Tibial nerve (tissue), 3 donors: ENCODE measurements at regions not wholly inside any gene's neighbourhood (a gene's known extent, or its start where the extent isn't known, plus 50 kb on each side); places are given as distances from the start of the nearest gene placed in this dataset.

Experiments used
- POLR2A ChIP-seq, 2 donors: fragments of 450-650 bp; IDR thresholded peaks; one replicate each; pipeline ENCODE4 v1.6.1; 2017; ENCODE audit warnings: antibody characterized with exemption in 2 of 2, mild to moderate bottlenecking in 2 of 2, moderate library complexity in 2 of 2
- TF ChIP-seq, protein P1 (sequence below), 5 experiments: fragments of 200-600 bp in 3 of 5; fragments of 450-650 bp in 2 of 5; sonication (generic) in 3 of 5; IDR thresholded peaks; one replicate each; pipeline ENCODE4 v1.5.1; 2016 to 2019; ENCODE audit warnings: antibody characterized with exemption in 5 of 5, mild to moderate bottlenecking in 3 of 5, moderate library complexity in 2 of 5

DNA sequence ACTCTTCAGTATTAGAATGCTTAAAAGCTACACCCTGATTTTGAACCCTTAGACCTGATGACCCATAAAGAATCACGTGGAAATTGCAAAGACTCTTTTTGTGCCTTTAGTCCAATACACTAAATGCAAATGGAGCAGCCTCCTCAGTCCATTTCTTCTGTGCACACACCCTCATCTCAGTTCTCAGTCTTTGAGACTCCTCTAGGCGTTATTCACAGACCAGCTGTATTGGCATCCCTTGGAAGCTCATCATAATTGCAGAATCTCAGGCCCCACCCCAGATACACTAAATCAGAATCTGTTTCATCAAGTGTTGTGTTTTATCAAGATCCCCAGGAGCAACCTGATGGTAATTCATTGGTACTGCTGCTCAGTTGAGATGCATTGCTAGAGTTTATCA lies 335.0 kb upstream of the ATP5MC3 start:
- no peak for TF ChIP-seq POLR2A (IDR thresholded peaks at IDR 0.05)
- TF ChIP-seq, protein P1, sequence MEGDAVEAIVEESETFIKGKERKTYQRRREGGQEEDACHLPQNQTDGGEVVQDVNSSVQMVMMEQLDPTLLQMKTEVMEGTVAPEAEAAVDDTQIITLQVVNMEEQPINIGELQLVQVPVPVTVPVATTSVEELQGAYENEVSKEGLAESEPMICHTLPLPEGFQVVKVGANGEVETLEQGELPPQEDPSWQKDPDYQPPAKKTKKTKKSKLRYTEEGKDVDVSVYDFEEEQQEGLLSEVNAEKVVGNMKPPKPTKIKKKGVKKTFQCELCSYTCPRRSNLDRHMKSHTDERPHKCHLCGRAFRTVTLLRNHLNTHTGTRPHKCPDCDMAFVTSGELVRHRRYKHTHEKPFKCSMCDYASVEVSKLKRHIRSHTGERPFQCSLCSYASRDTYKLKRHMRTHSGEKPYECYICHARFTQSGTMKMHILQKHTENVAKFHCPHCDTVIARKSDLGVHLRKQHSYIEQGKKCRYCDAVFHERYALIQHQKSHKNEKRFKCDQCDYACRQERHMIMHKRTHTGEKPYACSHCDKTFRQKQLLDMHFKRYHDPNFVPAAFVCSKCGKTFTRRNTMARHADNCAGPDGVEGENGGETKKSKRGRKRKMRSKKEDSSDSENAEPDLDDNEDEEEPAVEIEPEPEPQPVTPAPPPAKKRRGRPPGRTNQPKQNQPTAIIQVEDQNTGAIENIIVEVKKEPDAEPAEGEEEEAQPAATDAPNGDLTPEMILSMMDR (IDR thresholded peaks at IDR 0.05) = no peak
